ENCODE measurements at regions not wholly inside any gene's neighbourhood (a gene's known extent, or its start where the extent isn't known, plus 50 kb on each side); places are given as distances from the start of the nearest gene placed in this dataset.

GRCh38 chr3:72247645-72248388 is 462.9 kb upstream of the PROK2 start:
- Histone ChIP-seq H3K9me3 (no peaks in the 10 kb centered on the region), H3K27me3 (no peaks in the 10 kb centered on the region), H3K4me3 (no peak overlapping the region), H3K36me3 (no peaks in the 10 kb centered on the region), H3K27ac (no peak overlapping the region), H3K4me1 (peaks cover 0 to 43% of the 10 kb centered on the region in 2 donors)
- DNase-seq (ENCODE audit: low spot score), result no peak
- TF ChIP-seq CTCF (IDR thresholded peaks at IDR 0.05), result no peak

- Histone ChIP-seq H3K4me1 (peaks cover 0 to 43% of the 10 kb centered on the region in 2 donors), H3K27ac (no peak overlapping the region), H3K27me3 (no peaks in the 10 kb centered on the region), H3K4me3 (no peak overlapping the region), H3K9me3 (no peaks in the 10 kb centered on the region), H3K36me3 (no peaks in the 10 kb centered on the region)
- no peak for DNase-seq (ENCODE audit: low spot score)
- TF ChIP-seq CTCF (IDR thresholded peaks at IDR 0.05), result no peak
These were observed 462.2 kb upstream of the PROK2 start for GRCh38 chr3:72247126-72247525.

GRCh38 chr3:72246685-72247084 is 461.7 kb upstream of the PROK2 start:
- TF ChIP-seq CTCF (IDR thresholded peaks at IDR 0.05), result no peak
- Histone ChIP-seq H3K4me3 (no peak overlapping the region), H3K9me3 (no peaks in the 10 kb centered on the region), H3K36me3 (no peaks in the 10 kb centered on the region), H3K4me1 (peaks cover 0 to 43% of the 10 kb centered on the region in 2 donors), H3K27ac (no peak overlapping the region), H3K27me3 (no peaks in the 10 kb centered on the region)
- DNase-seq (ENCODE audit: low spot score), result no peak

GRCh38 chr3:72245183-72245811 is 460.3 kb upstream of the PROK2 start:
- Histone ChIP-seq H3K27ac (no peak overlapping the region), H3K36me3 (no peaks in the 10 kb centered on the region), H3K4me1 (peaks cover 0 to 43% of the 10 kb centered on the region in 2 donors), H3K9me3 (no peaks in the 10 kb centered on the region), H3K27me3 (no peaks in the 10 kb centered on the region), H3K4me3 (no peak overlapping the region)
- peak; percentile 62 for DNase-seq (ENCODE audit: low spot score)
- peak in 1 of 2 donors; percentile 12 for TF ChIP-seq CTCF (IDR thresholded peaks at IDR 0.05)

GRCh38 chr3:72244396-72244795 is 459.4 kb upstream of the PROK2 start:
- H3K27ac ChIP-seq, result no peak overlapping the region

More at GRCh38 chr3:72244396-72244795, 459.4 kb upstream of the PROK2 start:
- Histone ChIP-seq H3K4me1 (peaks cover 0 to 43% of the 10 kb centered on the region in 2 donors), H3K36me3 (no peaks in the 10 kb centered on the region), H3K27me3 (no peaks in the 10 kb centered on the region), H3K4me3 (no peak overlapping the region), H3K9me3 (no peaks in the 10 kb centered on the region)
- DNase-seq (ENCODE audit: low spot score), result no peak
- TF ChIP-seq CTCF (IDR thresholded peaks at IDR 0.05), result no peak

All from right atrium auricular region (tissue), 2 donors.